ENCODE measurements at regions not wholly inside any gene's neighbourhood (a gene's known extent, or its start where the extent isn't known, plus 50 kb on each side); places are given as distances from the start of the nearest gene placed in this dataset.

- H2AFZ ChIP-seq: no peak overlapping the region
- H3K9ac ChIP-seq: no peak overlapping the region
- no peak overlapping the region for H3K4me2 ChIP-seq (ENCODE audit: unreplicated experiment)
- no peaks in the 10 kb centered on the region for H3K9me2 ChIP-seq (ENCODE audit: insufficient read depth)
- no peaks in the 10 kb centered on the region for H3F3A ChIP-seq (ENCODE audit: insufficient read depth)
- WGBS, 2 experiments (ENCODE audit: low coverage in 1 of 2, low lambda C conversion rate in 2 of 2, missing lambda C conversion rate in 2 of 2): 2% methylated on average over 4 of the region's 4 CpGs
- no peaks in the 10 kb centered on the region for H4K20me1 ChIP-seq (ENCODE audit: insufficient read depth)
- TF ChIP-seq EZH2phosphoT487 (IDR thresholded peaks at IDR 0.05; ENCODE audit: insufficient read depth, low read depth) (no peak), EZH2 (IDR thresholded peaks at IDR 0.05; ENCODE audit: insufficient read depth, poor library complexity, severe bottlenecking) (no peak)
- H3K9me3 ChIP-seq (ENCODE audit: low read depth): no peaks in the 10 kb centered on the region
- H3K4me3 ChIP-seq: no peak overlapping the region
- H3K4me1 ChIP-seq (ENCODE audit: insufficient read depth): no peaks in the 10 kb centered on the region
- no peaks in the 10 kb centered on the region for H3K79me2 ChIP-seq (ENCODE audit: insufficient read depth)
- H3K36me3 ChIP-seq (ENCODE audit: low read depth): no peaks in the 10 kb centered on the region
- DNase-seq: no peak
- in situ Hi-C loops (cut with MboI): no loop called here
- H3K27me3 ChIP-seq (replicated peaks; ENCODE audit: insufficient read depth): no peaks in the 10 kb centered on the region
- H3K27ac ChIP-seq: no peak overlapping the region
Observed at GRCh38 chr4:60314416-60314815, 885.7 kb upstream of the ADGRL3 start.

GRCh38 chr4:60315586-60315985 lies 884.5 kb upstream of the ADGRL3 start:
- Histone ChIP-seq H3F3A (ENCODE audit: insufficient read depth) (no peaks in the 10 kb centered on the region), H4K20me1 (ENCODE audit: insufficient read depth) (no peaks in the 10 kb centered on the region), H3K4me2 (ENCODE audit: unreplicated experiment) (no peak overlapping the region), H2AFZ (no peak overlapping the region), H3K4me1 (ENCODE audit: insufficient read depth) (no peaks in the 10 kb centered on the region), H3K9me2 (ENCODE audit: insufficient read depth) (no peaks in the 10 kb centered on the region), H3K27me3 (replicated peaks; ENCODE audit: insufficient read depth) (no peaks in the 10 kb centered on the region), H3K27ac (no peak overlapping the region), H3K79me2 (ENCODE audit: insufficient read depth) (no peaks in the 10 kb centered on the region), H3K4me3 (no peak overlapping the region), H3K9me3 (ENCODE audit: low read depth) (no peaks in the 10 kb centered on the region), H3K9ac (no peak overlapping the region), H3K36me3 (ENCODE audit: low read depth) (no peaks in the 10 kb centered on the region)
- DNase-seq: no peak
- 5 to 17% methylated on average over 2 of the region's 2 CpGs for whole genome bisulfite sequencing, 2 experiments (ENCODE audit: low coverage in 1 of 2, low lambda C conversion rate in 2 of 2, missing lambda C conversion rate in 2 of 2)
- in situ Hi-C loops (cut with MboI): no loop called here
- no peak for TF ChIP-seq EZH2phosphoT487 (IDR thresholded peaks at IDR 0.05; ENCODE audit: insufficient read depth, low read depth)
- TF ChIP-seq EZH2 (IDR thresholded peaks at IDR 0.05; ENCODE audit: insufficient read depth, poor library complexity, severe bottlenecking): no peak

- WGBS, 2 experiments (ENCODE audit: low coverage in 1 of 2, low lambda C conversion rate in 2 of 2, missing lambda C conversion rate in 2 of 2): 3 to 11% methylated on average over 3 of the region's 3 CpGs
- H3K4me3 ChIP-seq: no peak overlapping the region
- H3K9me3 ChIP-seq (ENCODE audit: low read depth): no peaks in the 10 kb centered on the region
- no peak overlapping the region for H3K27ac ChIP-seq
- no peak overlapping the region for H3K9ac ChIP-seq
- H4K20me1 ChIP-seq (ENCODE audit: insufficient read depth): no peaks in the 10 kb centered on the region
- no peak overlapping the region for H2AFZ ChIP-seq
- H3K4me1 ChIP-seq (ENCODE audit: insufficient read depth): no peaks in the 10 kb centered on the region
- no peaks in the 10 kb centered on the region for H3F3A ChIP-seq (ENCODE audit: insufficient read depth)
- no peaks in the 10 kb centered on the region for H3K27me3 ChIP-seq (replicated peaks; ENCODE audit: insufficient read depth)
- in situ Hi-C loops (cut with MboI): no loop called here
- H3K36me3 ChIP-seq (ENCODE audit: low read depth): no peaks in the 10 kb centered on the region
- H3K79me2 ChIP-seq (ENCODE audit: insufficient read depth): no peaks in the 10 kb centered on the region
- DNase-seq: no peak
- TF ChIP-seq EZH2 (IDR thresholded peaks at IDR 0.05; ENCODE audit: insufficient read depth, poor library complexity, severe bottlenecking) (no peak), EZH2phosphoT487 (IDR thresholded peaks at IDR 0.05; ENCODE audit: insufficient read depth, low read depth) (no peak)
- no peaks in the 10 kb centered on the region for H3K9me2 ChIP-seq (ENCODE audit: insufficient read depth)
- no peak overlapping the region for H3K4me2 ChIP-seq (ENCODE audit: unreplicated experiment)
Observed at GRCh38 chr4:60326735-60327134, 873.4 kb upstream of the ADGRL3 start.

GRCh38 chr4:60327651-60328050 lies 872.5 kb upstream of the ADGRL3 start:
- DNase-seq: no peak
- Histone ChIP-seq H3K9me2 (ENCODE audit: insufficient read depth) (no peaks in the 10 kb centered on the region), H4K20me1 (ENCODE audit: insufficient read depth) (no peaks in the 10 kb centered on the region), H3K4me2 (ENCODE audit: unreplicated experiment) (no peak overlapping the region), H3K79me2 (ENCODE audit: insufficient read depth) (no peaks in the 10 kb centered on the region), H2AFZ (no peak overlapping the region), H3K36me3 (ENCODE audit: low read depth) (no peaks in the 10 kb centered on the region), H3F3A (ENCODE audit: insufficient read depth) (no peaks in the 10 kb centered on the region), H3K27ac (no peak overlapping the region), H3K9ac (no peak overlapping the region), H3K4me3 (no peak overlapping the region), H3K4me1 (ENCODE audit: insufficient read depth) (no peaks in the 10 kb centered on the region), H3K27me3 (replicated peaks; ENCODE audit: insufficient read depth) (no peaks in the 10 kb centered on the region), H3K9me3 (ENCODE audit: low read depth) (no peaks in the 10 kb centered on the region)
- 0 to 4% methylated on average over 1 of the region's 1 CpG for WGBS, 2 experiments (ENCODE audit: low coverage in 1 of 2, low lambda C conversion rate in 2 of 2, missing lambda C conversion rate in 2 of 2)
- TF ChIP-seq EZH2 (IDR thresholded peaks at IDR 0.05; ENCODE audit: insufficient read depth, poor library complexity, severe bottlenecking): no peak
- no peak for TF ChIP-seq EZH2phosphoT487 (IDR thresholded peaks at IDR 0.05; ENCODE audit: insufficient read depth, low read depth)
- in situ Hi-C loops (cut with MboI): no loop called here

- no peak overlapping the region for H3K4me3 ChIP-seq
- 2 to 14% methylated on average over 2 of the region's 2 CpGs for WGBS, 2 experiments (ENCODE audit: low coverage in 1 of 2, low lambda C conversion rate in 2 of 2, missing lambda C conversion rate in 2 of 2)
- H4K20me1 ChIP-seq (ENCODE audit: insufficient read depth): no peaks in the 10 kb centered on the region
- H3K4me2 ChIP-seq (ENCODE audit: unreplicated experiment): no peak overlapping the region
- no peak overlapping the region for H2AFZ ChIP-seq
- H3F3A ChIP-seq (ENCODE audit: insufficient read depth): no peaks in the 10 kb centered on the region
- H3K9me3 ChIP-seq (ENCODE audit: low read depth): no peaks in the 10 kb centered on the region
- no peak overlapping the region for H3K9ac ChIP-seq
- H3K27ac ChIP-seq: no peak overlapping the region
- no peaks in the 10 kb centered on the region for H3K36me3 ChIP-seq (ENCODE audit: low read depth)
- DNase-seq: no peak
- TF ChIP-seq EZH2 (IDR thresholded peaks at IDR 0.05; ENCODE audit: insufficient read depth, poor library complexity, severe bottlenecking) (no peak), EZH2phosphoT487 (IDR thresholded peaks at IDR 0.05; ENCODE audit: insufficient read depth, low read depth) (no peak)
- no peaks in the 10 kb centered on the region for H3K4me1 ChIP-seq (ENCODE audit: insufficient read depth)
- no peaks in the 10 kb centered on the region for H3K27me3 ChIP-seq (replicated peaks; ENCODE audit: insufficient read depth)
- H3K9me2 ChIP-seq (ENCODE audit: insufficient read depth): no peaks in the 10 kb centered on the region
- no peaks in the 10 kb centered on the region for H3K79me2 ChIP-seq (ENCODE audit: insufficient read depth)
- in situ Hi-C loops (cut with MboI): no loop called here
Observed at GRCh38 chr4:60344908-60345307, 855.2 kb upstream of the ADGRL3 start.

All from GM23248 (cell line).